ENCODE measurements at regions not wholly inside any gene's neighbourhood (a gene's known extent, or its start where the extent isn't known, plus 50 kb on each side); places are given as distances from the start of the nearest gene placed in this dataset.
"Not testable (repeated sequence)": the region's sequence is repeated elsewhere in the genome, so short reads cannot be mapped to it uniquely, and the experiment has no call there.

DNA sequence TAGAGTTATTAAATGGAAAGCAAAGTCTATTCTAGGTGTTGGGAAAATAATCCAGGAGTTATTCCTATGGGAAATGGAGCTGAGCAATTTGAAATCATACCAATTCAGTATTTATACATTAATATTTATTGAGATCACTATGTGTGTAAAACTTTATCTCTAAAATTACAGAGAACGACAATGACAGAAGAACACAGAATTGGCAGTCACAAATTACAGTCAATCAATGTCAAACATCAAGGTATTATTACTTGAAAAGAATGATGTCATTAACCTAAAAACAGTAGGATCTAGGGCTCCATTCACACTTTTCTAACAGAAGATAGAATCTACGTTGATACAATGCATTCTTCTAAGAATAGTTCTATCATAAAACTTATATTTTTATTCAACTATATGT lies 154.9 kb upstream of the GJE1 start (continued):
- no peak for TF ChIP-seq NCOA2 (IDR thresholded peaks at IDR 0.05; ENCODE audit: partially characterized antibody in 2 of 2)
- no peak for TF ChIP-seq TFAM (CRISPR knock-in tag; conservative IDR thresholded peaks at IDR 0.05)
- no peak for TF ChIP-seq ZNF133 (CRISPR knock-in tag; IDR thresholded peaks at IDR 0.05)
- TF ChIP-seq SMARCC2 (IDR thresholded peaks at IDR 0.05; ENCODE audit: low read depth), result no peak
- TF ChIP-seq, protein P1, sequence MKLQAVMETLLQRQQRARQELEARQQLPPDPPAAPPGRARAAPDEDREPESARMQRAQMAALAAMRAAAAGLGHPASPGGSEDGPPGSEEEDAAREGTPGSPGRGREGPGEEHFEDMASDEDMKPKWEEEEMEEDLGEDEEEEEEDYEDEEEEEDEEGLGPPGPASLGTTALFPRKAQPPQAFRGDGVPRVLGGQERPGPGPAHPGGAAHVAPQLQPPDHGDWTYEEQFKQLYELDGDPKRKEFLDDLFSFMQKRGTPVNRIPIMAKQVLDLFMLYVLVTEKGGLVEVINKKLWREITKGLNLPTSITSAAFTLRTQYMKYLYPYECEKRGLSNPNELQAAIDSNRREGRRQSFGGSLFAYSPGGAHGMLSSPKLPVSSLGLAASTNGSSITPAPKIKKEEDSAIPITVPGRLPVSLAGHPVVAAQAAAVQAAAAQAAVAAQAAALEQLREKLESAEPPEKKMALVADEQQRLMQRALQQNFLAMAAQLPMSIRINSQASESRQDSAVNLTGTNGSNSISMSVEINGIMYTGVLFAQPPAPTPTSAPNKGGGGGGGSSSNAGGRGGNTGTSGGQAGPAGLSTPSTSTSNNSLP (IDR thresholded peaks at IDR 0.05; ENCODE audit: borderline replicate concordance, low read depth, low read length), result no peak
- TF ChIP-seq ZFPM2 (CRISPR knock-in tag; IDR thresholded peaks at IDR 0.05), result no peak
- no peak for TF ChIP-seq ELF2 (CRISPR knock-in tag; IDR thresholded peaks at IDR 0.05)

DNA sequence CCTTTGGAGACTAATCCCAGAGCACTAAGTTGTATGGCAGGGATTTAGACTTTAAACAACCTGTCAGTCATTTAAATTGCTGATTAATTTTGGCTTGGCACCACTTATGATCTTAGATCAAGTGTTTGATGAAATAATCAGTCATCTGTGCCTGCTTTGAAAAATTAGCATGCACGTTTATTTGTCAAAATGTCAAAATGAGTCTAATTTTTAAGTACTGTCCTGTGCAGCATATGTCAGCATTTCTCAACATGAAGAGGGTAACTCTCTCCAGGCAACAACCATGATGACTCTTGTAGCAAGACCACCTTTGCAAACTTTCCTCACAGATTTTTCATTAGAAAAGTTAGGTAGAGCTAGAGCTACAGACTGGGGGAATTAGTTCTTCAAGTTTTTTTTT lies 155.7 kb upstream of the GJE1 start:
- no peak overlapping the region for H3K27ac ChIP-seq (ENCODE audit: extremely low read depth, low read depth, low read length)
- H2AFZ ChIP-seq (ENCODE audit: low read depth, low read length), result no peak overlapping the region
- no peak for DNase-seq (ENCODE audit: extremely low read depth in 1 of 4, low spot score in 3 of 4)
- ChIA-PET POLR2A (interaction anchor here (0.8 kb wide), 1 partner anchor 12 kb away, joined by 6 read pairs; no protein-coding TSS in a partner anchor), CTCF (ENCODE audit: low intra/inter-chr PET ratio) (no interaction called here)
- in situ Hi-C loops (cut with MboI), result no loop called here
- no peaks in the 10 kb centered on the region for H3K9me1 ChIP-seq (ENCODE audit: control insufficient read depth, insufficient read depth, low read length)
- no peaks in the 10 kb centered on the region; the same call in 2 of the 3 replicates for H3K36me3 ChIP-seq (ENCODE audit: control insufficient read depth, insufficient read depth, low read length)
- no peak overlapping the region for H3K4me2 ChIP-seq (ENCODE audit: insufficient read depth, low read length)
- FAIRE-seq, result no peak
- TF ChIP-seq ZNF766 (CRISPR knock-in tag; conservative IDR thresholded peaks at IDR 0.05) (no peak), CREB1 (IDR thresholded peaks at IDR 0.05) (no peak), CREB1 (CRISPR knock-in tag; IDR thresholded peaks at IDR 0.05) (no peak), HOXB6 (CRISPR knock-in tag; IDR thresholded peaks at IDR 0.05; ENCODE audit: borderline replicate concordance) (no peak), HNRNPK (IDR thresholded peaks at IDR 0.05; ENCODE audit: low read depth, low read length, poor library complexity, severe bottlenecking) (no peak), NONO (IDR thresholded peaks at IDR 0.05; ENCODE audit: low read depth in 2 of 2, low read length in 1 of 2) (no peak)
- H3K9me3 ChIP-seq (replicated peaks; ENCODE audit: control insufficient read depth, insufficient read depth, low read depth, low read length), result no peaks in the 10 kb centered on the region
- 12% methylated on average over 1 of the region's 1 CpG for WGBS (ENCODE audit: insufficient coverage, low coverage, missing lambda C conversion rate)
- BruUV-seq (replicated peaks), result no TSS peak
- H4K20me1 ChIP-seq (replicated peaks; ENCODE audit: control insufficient read depth, insufficient read depth, low read length), result no peaks in the 10 kb centered on the region
- intact Hi-C loops (cut with micrococcal nuclease), result no loop called here
- H3K4me3 ChIP-seq, result no peak overlapping the region
- no peaks in the 10 kb centered on the region for H3K79me2 ChIP-seq (ENCODE audit: control insufficient read depth, insufficient read depth, low read length)
- H3K9ac ChIP-seq (ENCODE audit: insufficient read depth in 1 of 2, low read depth in 2 of 2, low read length in 2 of 2), result no peak overlapping the region
- H3K4me1 ChIP-seq (replicated peaks in 1 of 2; ENCODE audit: control insufficient read depth in 2 of 2, insufficient read depth in 2 of 2, low read length in 2 of 2), result no peaks in the 10 kb centered on the region
- no peaks in the 10 kb centered on the region for H3K27me3 ChIP-seq (ENCODE audit: control insufficient read depth in 2 of 2, insufficient read depth in 2 of 2, low read length in 2 of 2)
- ATAC-seq, result no peak

DNA sequence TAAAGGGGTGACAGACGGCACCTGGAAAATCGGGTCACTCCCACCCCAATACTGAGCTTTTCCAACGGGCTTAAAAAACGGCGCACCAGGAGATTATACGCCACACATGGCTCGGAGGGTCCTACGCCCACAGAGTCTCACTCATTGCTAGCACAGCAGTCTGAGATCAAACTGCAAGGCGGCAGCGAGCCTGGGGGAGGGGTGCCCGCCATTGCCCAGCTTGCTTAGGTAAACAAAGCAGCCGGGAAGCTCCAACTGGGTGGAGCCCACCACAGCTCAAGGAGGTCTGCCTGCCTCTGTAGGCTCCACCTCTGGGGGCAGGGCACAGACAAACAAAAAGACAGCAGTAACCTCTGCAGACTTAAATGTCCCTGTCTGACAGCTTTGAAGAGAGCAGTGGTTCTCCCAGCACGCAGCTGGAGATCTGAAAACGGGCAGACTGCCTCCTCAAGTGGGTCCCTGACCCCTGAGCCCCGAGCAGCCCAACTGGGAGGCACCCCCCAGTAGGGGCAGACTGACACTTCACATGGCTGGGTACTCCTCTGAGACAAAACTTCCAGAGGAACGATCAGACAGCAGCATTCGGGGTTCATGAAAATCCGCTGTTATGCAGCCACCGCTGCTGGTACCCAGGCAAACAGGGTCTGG lies 162.8 kb upstream of the GJE1 start:
- ATAC-seq, H3K4me3 ChIP-seq: not testable (repeated sequence)

More for the DNA sequence above, 162.8 kb upstream of the GJE1 start:
- H3K27me3 ChIP-seq (ENCODE audit: control insufficient read depth in 2 of 2, insufficient read depth in 2 of 2, low read length in 2 of 2); DNase-seq (ENCODE audit: extremely low read depth in 1 of 4, low spot score in 3 of 4); H3K4me2 ChIP-seq (ENCODE audit: insufficient read depth, low read length); BruUV-seq (replicated peaks); H3K27ac ChIP-seq (ENCODE audit: extremely low read depth, low read depth, low read length); in situ Hi-C loops (cut with MboI); H3K9me1 ChIP-seq (ENCODE audit: control insufficient read depth, insufficient read depth, low read length); POLR2A ChIA-PET; H3K4me1 ChIP-seq (replicated peaks in 1 of 2; ENCODE audit: control insufficient read depth in 2 of 2, insufficient read depth in 2 of 2, low read length in 2 of 2); H3K9ac ChIP-seq (ENCODE audit: insufficient read depth in 1 of 2, low read depth in 2 of 2, low read length in 2 of 2); H3K79me2 ChIP-seq (ENCODE audit: control insufficient read depth, insufficient read depth, low read length); FAIRE-seq; CTCF ChIA-PET (ENCODE audit: low intra/inter-chr PET ratio); H2AFZ ChIP-seq (ENCODE audit: low read depth, low read length); H4K20me1 ChIP-seq (replicated peaks; ENCODE audit: control insufficient read depth, insufficient read depth, low read length); intact Hi-C loops (cut with micrococcal nuclease); H3K9me3 ChIP-seq (replicated peaks; ENCODE audit: control insufficient read depth, insufficient read depth, low read depth, low read length); H3K36me3 ChIP-seq (ENCODE audit: control insufficient read depth, insufficient read depth, low read length): not testable (repeated sequence)
- 36% methylated on average over 18 of the region's 19 CpGs for WGBS (ENCODE audit: insufficient coverage, low coverage, missing lambda C conversion rate)

Measured in K562 (cell line).